Retina (tissue), 1 donor: ENCODE measurements at regions not wholly inside any gene's neighbourhood (a gene's known extent, or its start where the extent isn't known, plus 50 kb on each side); places are given as distances from the start of the nearest gene placed in this dataset.
"Not testable (repeated sequence)": the region's sequence is repeated elsewhere in the genome, so short reads cannot be mapped to it uniquely, and the experiment has no call there.

Source experiments
- DNase-seq: peaks from one replicate; pipeline ENCODE4 v3.0.0-alpha.2; 2016

DNA sequence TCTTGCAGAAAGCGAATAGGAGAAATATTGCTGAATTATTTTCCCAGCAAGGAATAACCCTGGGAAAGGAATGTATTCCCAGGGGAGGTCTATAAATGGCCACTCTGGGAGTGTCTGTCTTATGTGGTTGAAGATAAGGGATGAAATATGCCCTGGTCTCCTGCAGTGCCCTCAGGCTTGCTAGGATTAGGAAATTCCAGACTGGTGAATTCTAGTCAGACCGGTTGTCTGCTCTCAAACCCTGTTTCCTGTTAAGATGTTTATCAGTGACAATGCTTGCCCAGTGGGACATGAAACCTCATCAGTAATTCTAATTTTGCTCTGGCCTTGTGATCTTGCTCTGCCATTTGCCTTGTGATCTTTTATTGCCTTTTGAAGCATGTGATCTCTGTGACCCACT, 148.2 kb upstream of the CHODL start:
- DNase-seq: not testable (repeated sequence)

DNA sequence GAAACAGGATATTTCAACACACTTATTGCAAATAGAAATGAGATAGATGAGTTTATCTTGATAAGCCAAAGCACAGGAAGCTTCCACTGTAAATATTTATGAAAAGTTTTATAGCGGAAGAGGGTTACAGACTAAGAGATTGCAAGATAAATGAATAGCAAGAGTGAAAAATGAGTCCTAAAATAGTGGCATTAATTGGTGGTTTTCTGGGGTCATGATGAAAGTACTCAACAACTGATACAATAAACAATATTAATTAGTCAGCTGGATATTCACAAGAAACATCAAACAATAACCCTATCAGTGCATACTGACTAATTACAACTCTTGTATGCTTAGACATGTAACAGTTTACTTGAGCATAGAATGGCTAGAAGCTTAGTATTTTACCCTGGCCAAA, 154.8 kb upstream of the CHODL start:
- DNase-seq: no peak

DNA sequence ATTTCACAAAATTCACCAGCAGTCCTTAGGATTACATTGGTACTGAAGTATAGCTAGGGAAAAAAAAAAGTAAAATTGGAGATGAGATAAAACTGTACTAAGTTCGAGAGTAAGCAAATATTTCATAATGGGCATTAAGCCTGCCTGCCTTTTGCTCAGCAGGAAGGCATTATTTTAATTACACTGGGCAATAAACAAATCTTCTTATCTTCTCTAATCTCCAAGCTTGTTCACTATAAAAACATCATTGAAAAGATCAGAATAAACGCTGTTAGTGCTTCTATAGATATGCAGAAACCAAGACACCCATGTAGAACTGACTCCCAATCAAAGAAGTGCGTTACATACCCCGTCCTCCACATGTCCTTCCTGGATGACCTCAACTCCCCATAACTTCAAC, 174.2 kb upstream of the CHODL start:
- no peak for DNase-seq

DNA sequence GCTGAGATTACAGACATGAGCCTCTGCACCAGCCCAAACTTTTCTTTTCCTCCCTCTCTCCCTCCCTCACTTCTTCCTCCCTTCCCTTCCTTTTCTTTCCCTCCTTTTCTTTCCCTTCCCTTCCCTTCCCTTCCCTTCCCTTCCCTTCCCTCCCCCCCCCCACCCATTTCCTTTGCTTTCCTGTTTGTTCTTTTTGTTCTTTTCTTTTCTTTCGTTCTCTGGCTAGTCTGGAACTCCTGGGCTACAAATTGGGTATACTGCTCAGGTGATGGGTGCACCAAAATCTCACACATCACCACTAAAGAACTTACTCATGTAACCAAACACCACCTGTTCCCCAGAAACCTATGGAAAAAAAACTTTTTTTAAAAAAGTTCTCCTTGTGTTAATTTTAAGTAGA, 174.8 kb upstream of the CHODL start:
- no peak for DNase-seq

DNA sequence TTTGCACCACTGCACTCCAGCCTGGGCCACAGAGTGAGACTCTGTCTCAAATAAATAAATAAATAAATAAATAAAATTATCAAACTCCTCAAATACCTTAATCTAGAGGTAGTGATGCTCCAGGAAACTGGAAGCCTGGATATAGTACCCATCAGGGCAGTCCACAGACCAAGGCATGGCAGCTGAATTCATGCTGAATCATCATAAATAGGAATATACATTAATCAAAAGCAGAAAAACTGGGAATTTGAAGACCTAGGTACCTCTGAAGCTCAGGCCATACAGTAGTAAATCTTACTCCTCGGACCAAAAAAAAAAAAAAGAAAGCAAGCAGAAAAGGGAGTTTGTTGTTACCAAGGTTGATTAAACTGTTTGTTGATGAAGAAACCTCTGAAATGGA, 184.2 kb upstream of the CHODL start:
- no peak for DNase-seq

DNA sequence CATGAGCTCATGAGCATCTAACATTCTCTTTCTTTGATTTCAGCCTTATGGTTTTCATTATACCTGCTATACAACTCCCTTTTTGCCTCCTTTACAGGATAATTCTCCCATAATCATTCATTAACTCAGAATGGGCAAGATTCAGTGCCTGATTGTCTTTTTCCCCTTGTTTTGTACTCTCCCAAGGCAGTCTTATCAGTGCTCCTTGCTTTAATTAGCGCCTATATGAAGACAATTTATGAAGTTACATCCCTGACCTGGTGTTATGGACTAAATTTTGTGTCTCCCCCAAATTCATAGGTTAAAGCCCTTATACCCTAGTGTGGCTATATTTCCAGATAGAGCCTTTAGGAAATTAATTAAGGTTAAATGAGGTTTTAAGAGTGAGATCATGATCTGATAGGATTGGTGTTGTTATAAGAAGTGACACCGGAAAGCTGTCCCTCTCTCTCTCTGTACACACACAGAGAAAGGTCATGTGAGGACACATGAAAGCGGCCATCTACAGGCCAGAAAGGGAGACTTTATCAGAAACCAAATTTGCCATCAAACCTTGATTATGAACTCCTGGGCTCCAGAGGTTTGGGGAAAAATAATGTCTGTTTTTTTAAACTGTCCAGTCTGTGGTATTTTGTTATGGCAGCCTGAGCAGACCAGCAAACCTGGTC, 185.8 kb upstream of the CHODL start:
- DNase-seq: no peak

DNA sequence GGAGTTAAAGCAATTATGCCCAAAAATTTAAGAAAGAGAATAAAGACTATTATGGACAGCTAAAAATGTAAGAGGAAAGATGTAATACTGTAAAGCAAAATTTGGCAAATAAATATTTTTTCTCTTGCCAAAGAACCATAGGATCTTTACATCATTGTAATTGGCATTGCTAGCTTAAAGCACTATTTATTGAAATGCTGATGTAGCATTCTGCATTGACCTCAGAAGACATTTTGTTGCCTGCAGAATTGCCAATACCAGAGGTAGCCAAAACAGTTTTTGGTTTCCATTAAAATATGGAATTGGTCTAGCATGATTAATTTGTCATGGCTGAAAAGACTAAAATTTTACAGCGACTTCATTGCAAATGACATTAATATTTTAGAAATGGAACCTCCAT, 191.5 kb upstream of the CHODL start:
- DNase-seq: no peak

DNA sequence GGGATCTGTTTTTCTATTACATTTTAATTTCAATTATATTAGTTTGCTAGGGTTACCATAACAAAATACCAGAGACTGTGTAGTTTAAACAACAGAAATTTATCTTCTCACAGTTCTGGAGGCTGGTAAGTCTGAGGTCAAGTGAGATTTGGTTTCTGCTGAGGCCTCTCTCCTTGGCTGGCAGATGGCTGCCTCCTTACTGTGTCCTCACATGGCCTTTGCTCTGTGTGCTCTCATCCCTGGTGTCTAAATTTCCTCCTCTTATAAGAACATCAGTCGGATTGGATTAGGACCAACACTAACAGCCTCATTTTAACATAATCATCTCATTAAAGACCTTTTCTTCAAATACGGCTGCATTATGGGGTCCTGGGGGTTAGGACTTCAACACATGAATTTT, 195.2 kb upstream of the CHODL start:
- no peak for DNase-seq

DNA sequence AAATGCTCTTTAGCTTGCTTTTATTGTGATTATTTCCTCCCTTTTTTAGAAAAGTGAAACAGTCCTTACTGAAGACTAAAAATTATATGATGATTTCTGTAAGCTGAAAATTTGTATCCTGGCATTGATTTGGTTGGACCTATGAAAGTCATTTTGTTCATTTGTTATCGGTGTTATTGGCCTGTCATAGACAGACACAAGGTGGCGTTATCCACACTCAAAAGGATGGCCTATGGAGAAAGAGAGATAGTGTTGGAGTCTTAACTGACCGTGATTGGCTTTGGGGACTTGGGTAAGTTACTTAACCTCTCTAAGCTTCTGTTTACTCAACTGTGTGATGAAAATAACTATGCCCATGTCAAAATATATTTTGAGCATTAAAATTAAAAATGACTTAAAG, 203.6 kb upstream of the CHODL start:
- DNase-seq: no peak

DNA sequence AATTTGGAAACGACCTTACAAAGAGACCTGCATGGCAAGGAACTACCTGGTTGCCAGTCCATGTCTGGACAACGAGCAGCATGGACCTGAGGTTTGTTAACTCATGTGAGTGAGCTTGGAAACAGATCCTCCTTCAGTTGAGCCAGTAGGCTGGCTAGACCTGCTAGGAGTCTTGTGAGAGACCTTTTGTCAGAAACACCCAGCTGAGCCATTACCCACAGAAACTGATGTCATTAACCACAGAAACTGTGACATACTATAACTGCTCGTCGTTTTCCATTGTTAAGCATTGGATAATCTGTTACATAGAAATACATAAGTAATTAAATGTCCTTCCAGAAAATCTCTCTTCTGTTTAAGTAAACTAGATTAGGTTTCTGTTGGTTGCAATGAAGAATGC, 211.1 kb upstream of the C21orf91 start:
- no peak for DNase-seq

DNA sequence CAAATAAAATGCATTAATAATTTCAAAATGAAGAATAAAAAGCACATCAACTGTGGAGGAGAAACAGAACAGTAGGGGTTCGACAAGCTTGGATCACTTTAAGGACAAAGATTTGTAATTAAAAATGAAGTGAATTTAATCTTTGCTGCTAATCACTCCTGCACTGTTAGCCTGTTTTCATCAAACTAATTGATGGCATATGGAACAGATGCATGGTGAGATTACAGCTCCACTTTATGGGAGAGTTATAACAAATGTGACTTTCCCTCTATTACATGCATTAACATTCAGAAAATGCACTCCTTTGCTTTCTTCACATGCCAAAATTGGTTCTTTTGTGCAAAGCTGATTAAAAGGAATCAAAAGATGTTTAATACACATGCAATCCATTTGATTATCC, 207.2 kb upstream of the C21orf91 start:
- DNase-seq: no peak

DNA sequence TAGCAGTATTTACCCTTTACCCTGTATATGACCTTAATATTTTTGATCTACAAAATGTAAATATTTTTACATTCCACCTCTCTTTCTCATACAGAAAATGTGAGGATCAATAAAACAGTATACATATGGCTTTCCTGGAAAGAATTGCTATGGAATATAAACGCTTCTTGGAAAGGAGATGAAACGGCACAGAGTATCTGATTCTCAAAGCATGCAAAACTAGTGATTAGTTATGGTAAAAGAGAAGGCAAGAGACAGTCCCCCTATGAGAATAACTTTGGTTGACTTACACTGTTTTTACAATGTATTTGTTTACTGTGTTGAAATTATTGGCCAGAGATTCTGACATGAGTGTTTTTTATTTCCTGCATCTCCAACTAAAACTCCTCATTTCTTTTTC, 204.6 kb upstream of the C21orf91 start:
- DNase-seq: no peak

DNA sequence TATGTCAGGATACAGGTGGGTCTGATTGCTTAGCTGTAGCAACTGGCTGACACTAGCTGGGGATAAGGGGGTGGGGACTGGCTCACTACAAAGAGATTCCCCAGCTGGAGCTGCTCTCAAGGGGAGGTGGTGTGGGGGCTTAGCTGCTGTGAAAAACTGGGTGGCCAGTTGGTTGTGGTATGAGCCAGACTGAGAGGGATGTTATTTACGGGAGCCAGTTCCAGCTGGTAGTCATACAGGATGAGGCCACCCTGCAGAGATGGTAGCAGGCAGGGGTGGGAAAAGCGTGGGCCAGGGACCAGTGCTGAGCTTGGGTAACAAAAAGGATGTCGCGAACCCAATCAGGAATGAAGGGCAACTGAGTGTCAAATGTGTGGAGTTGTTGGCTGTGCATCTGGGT, 204.0 kb upstream of the C21orf91 start:
- no peak for DNase-seq

DNA sequence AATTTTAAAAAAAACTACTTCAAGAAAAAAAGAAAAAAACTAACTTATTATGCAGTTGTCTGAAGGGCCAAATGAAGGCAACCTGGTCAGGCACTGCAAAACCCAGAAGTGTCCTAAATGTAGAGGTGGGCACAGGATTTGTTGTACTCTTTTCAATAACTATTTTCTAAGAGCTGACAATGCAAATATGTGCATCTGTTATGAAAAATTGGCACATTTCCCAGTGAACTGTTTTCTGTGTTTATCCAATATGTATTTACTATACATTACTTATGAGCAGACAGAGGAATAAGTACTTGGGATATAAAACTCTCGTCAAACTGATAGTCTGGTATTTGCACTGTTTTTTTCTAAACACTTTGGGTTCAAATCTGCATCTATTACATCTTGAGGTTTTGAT, 188.0 kb upstream of the C21orf91 start:
- DNase-seq: no peak

DNA sequence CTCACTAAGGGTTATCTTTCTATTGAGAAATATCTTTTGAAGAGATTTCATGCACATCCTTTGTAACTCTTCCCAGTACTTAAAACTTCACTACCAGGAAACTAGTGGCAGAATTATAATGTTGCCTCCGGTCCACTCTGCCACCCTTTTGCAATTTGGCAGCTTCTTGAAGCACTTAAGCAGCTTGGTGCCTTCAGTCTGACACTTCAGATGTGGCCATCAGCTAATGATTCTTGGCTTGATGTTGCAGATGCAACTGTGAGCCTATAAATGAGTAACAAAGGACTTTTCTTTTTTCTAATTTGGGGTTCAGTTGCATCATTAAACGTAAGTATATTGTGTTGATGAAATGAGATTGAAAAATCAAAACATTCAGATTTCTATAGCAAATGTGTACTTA, 187.5 kb upstream of the C21orf91 start:
- no peak for DNase-seq

DNA sequence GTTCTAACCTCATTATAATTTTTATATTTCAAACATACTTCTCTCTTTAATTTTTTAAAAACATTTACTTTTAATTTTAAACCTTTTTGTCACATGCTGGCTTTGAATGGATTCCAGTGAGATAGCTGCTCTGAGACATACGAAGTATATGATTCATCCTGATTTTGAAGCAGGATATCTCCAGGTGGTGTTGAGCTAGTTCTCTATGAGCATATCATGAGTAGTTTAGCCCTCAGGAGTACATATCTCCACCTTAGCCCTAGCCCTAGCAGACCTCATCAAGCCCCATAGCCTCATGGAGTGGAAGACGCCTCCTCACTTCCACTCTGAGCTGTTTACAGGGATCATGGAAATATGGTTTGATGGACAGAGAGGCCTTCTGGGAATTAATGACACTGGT, 183.2 kb upstream of the C21orf91 start:
- DNase-seq: no peak

DNA sequence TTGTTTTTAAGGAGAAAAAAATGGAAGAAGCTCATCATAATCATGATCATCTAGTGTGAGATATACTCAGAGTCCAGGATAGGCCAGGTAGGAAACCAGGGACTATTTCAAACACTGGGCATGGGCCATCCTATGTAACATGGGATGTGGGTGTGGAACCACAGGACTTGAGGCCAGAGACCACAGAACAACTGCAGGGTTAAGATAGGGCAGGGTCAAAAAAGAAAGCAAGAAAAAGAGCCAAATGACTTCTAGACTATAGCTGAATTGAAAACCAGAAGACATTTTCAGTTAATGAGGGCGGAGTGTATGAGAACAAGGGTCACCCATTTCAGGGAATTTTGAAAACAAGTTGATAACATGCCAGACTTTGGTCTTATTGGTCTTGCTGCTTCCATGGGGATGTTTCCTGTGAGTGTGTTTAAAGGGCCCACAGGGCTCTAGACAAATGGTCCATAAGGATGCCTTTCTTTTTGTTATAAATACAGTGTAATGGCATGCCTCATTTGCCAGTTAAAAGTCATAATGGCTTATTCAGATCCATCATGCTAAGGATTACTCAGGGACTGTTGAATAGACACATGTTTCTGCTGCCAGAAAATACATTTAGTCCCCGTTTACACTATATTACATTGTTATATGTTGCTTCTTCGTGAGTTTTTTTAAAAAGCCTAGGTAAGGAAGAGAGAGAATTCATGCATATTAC, 182.0 kb upstream of the C21orf91 start:
- DNase-seq: no peak

DNA sequence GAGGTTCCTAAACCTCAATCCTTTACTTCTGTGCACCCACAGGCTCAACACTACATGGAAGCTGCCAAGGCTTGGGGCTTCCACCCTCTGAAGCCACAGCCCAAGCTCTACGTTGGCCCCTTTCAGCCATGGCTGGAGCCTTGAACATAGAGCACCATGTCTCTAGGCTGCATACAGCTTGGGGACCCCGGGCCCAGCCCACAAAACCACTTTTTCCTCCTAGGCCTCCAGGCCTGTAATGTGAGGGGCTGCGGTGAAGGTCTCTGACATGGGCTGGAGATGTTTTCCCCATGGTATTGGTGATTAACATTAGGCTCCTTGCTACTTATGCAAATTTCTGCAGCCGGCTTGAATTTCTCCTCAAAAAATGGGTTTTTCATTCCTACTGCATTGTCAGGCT, 179.4 kb upstream of the C21orf91 start:
- DNase-seq: not testable (repeated sequence)

DNA sequence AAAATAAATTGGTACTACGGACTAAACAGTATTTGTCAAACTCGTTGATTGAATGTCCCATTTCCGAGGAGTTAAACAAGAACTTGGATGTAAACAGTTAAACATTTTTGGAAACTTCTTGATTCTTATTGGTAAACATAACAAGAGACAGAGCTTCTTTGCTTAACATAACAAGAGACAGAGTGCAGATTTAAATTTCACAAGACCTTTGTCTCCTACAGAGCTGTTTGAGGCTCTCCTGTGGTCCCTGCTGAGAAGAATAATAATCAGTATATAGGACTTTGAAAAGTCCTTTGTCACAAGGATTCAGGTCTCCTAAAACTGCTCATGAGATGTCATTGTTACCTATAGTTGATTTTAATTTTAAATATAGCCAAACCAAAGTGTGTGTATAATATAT, 170.6 kb upstream of the C21orf91 start:
- no peak for DNase-seq

DNA sequence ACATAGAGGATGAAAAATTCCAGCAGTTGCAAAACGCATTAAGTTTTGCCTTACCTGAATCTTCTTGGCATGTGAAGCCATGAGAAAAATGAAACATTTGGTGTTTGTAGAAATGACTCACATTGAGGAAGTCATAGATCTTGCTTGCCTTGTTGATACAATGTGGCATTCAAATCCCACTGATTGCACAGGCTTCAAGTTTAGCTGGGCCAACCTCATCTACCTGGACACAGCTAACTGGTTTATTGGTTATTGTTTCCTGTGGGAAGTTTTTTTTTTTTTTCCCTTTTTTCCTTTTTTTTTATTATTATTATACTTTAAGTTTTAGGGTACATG, 168.9 kb upstream of the C21orf91 start:
- no peak for DNase-seq

DNA sequence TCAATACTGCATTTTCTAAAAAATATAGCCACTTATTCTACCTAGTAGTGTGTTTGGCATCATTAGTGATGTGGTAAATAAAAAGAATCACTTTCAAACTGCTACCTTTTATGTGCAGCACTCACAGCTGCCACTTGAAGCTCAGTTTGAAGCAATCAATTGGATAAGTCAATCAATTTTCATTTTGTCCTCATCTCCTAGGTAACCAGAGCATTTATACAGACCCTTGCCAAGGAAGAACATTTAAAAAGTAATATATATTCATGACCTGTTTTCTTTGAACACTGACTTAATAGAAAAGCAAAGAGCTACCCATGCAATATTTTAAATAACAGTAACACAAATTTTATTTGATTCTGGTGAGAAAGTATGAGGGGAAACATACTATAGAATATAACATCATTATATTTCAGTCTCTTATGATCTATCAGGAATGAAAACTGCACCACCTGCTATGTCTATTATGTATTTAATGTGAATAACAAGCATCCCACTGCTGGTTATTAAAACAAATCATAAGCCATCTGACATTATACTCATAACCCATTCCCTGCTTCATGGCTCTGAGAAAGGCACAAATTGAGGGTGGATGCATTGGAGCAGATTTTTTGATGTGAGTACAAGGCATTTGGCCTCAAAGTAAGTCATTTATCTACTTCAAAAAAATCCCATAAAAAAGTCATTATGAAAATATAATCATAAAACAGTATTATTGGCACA, 168.4 kb upstream of the C21orf91 start:
- no peak for DNase-seq

DNA sequence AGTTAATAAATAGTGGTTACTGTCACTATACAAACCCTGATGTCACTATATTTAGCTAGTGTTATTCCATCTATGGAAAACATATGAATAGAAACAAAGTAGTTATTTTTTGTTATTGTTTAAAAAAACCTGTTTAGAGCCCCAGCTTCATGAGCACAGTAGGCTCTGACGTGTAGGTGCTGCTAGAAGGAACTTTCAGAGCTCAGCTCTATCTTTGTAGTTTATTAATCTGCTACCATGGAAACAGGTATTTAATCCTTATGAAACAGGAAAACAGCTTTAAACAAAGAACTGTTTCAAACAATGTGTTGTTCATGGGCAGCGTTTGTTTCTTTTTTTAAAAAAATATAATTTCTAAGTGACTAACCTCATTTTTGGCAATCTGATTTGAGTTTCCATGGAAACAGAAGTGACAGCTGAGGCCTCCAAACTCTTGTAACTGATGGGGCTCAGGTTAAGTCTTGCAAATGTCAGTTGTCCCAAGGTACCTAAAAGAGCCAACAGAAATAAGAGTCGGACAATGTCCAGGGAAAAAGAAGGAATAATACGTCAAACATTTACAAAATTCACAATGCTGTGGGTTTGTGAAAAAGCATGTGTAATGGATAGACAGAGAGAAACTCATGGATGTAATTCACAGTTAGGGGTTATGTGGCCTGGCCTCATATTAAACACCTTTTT, 162.0 kb upstream of the C21orf91 start:
- DNase-seq: no peak

DNA sequence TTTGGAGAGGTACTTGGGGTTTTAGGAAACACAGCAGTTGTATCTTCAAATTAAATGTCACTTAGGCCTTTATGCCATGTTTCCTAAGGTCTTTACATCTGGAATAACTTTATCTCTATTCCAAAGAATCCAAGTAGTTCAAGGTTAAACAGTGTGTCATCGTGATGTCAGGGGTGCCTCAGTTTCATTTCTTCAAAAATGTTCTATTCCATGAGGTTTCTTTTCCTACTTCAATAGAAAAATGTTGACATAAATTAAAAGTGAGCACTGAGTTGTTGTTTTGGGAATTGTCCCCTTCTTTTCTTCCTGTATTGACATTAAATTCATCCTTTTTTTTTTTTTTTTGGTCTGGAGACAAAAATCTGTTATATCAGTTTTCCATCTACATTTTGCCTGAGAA, 160.6 kb upstream of the C21orf91 start:
- no peak for DNase-seq

DNA sequence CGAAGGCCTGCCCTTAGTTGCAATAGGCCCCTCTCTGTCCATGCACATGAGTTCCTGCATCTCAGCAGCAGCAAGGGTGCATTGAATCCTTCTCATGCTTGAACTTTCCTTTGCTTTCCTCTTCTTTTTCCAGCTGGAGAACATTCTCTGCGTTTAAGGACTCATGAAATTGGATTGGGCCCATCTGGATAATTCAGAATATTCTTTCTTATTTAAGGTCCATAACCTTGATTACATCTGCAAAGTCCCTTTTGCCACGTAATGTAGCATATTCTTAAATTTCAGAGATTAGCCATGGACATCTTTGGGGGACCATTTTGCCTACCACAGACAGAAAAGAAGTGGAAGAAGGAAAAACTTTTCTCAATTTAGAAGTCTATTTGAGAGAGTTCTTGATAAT, 159.7 kb upstream of the C21orf91 start:
- no peak for DNase-seq
